HepG2 (cell line): ENCODE measurements at regions not wholly inside any gene's neighbourhood (a gene's known extent, or its start where the extent isn't known, plus 50 kb on each side); places are given as distances from the start of the nearest gene placed in this dataset.

Experiments
- ATAC-seq: fragments of 200-7000 bp; cut with Tn5 transposase; 3 replicates; pipeline ENCODE4 v1.9.1; 2020; ENCODE audit warnings: mild to moderate bottlenecking, moderate library complexity
- BruUV-seq: library from RNA; stranded (reverse); fragments of 400-500 nt; replicated peaks from 2 replicates; lab custom pipeline; 2021; lab: Mats Ljungman, UMichigan
- CTCF ChIA-PET: fragments of 300-600 bp; formaldehyde crosslinking; extraction: SDS; loops from one replicate; lab custom pipeline; 2021; ENCODE audit warnings: low total read pairs, inconsistent platforms, low intra/inter-chr PET ratio; lab: Yijun Ruan, JAX
- POLR2A ChIA-PET: fragments of 350-600 bp; sonication (Branson Sonifier 250); formaldehyde crosslinking; loops from one replicate; lab custom pipeline; 2020; ENCODE audit warnings: antibody characterized with exemption, inconsistent platforms; lab: Yijun Ruan, JAX
- DNase-seq: peaks from one replicate; pipeline ENCODE4 v3.0.0-alpha.2; 2015; ENCODE audit warnings: low spot score
- FAIRE-seq: peaks from 3 replicates; lab custom pipeline; 2011; peaks lifted over from hg19 to GRCh38; lab: Jason Lieb, UNC
- H2AFZ ChIP-seq: one replicate; pipeline ENCODE4 v1.6.1; 2011; ENCODE audit warnings: low read length, inconsistent platforms
- H3K27ac ChIP-seq: fragments of 300-600 bp; 3 replicates; pipeline ENCODE4 v1.8.0; 2011; ENCODE audit warnings: mixed run types, mild to moderate bottlenecking, mixed read lengths, low read length, inconsistent platforms; ENCODE audit not compliant: insufficient read depth; ENCODE audit errors: extremely low read length
- H3K27me3 ChIP-seq, 2 experiments: fragments of 200-600 bp in 1 of 2; 2 replicates in 1 of 2; 3 replicates in 1 of 2; pipeline versions ENCODE4 v1.6.0 to v1.8.0; 2011; ENCODE audit warnings: low read length in 2 of 2, mild to moderate bottlenecking in 2 of 2, moderate library complexity in 2 of 2, inconsistent platforms in 1 of 2; ENCODE audit not compliant: insufficient read depth in 2 of 2, control insufficient read depth in 1 of 2
- H3K36me3 ChIP-seq, 2 experiments: fragments of 200-600 bp in 1 of 2; replicated peaks in 1 of 2; 2 replicates in 1 of 2; 3 replicates in 1 of 2; pipeline versions ENCODE4 v1.5.1 to v1.8.0; 2011; ENCODE audit warnings: low read length in 2 of 2, inconsistent platforms in 1 of 2; ENCODE audit not compliant: insufficient read depth in 2 of 2, control insufficient read depth in 1 of 2
- H3K4me1 ChIP-seq: 2 replicates; pipeline ENCODE4 v1.5.1; 2012; ENCODE audit warnings: low read length, inconsistent platforms; ENCODE audit not compliant: insufficient read depth
- H3K4me2 ChIP-seq: 2 replicates; pipeline ENCODE4 v1.6.0; 2011; ENCODE audit warnings: low read depth, low read length, inconsistent platforms
- H3K4me3 ChIP-seq, 3 experiments: fragments of 200-600 bp in 1 of 3; sonication (generic), shearing (Covaris generic) in 1 of 3; replicated peaks in 1 of 3; 2 replicates each; pipeline ENCODE4 v1.5.1; 2011 to 2016; ENCODE audit warnings: low read length in 3 of 3, inconsistent platforms in 2 of 3, low read depth in 2 of 3, mild to moderate bottlenecking in 2 of 3, control low read depth in 1 of 3, mixed read lengths in 1 of 3; ENCODE audit not compliant: insufficient read depth in 1 of 3
- H3K79me2 ChIP-seq: one replicate; pipeline ENCODE4 v1.6.1; 2011; ENCODE audit warnings: low read length, inconsistent platforms; ENCODE audit not compliant: insufficient read depth
- H3K9ac ChIP-seq: 2 replicates; pipeline ENCODE4 v1.6.0; 2011; ENCODE audit warnings: mild to moderate bottlenecking, low read depth, low read length, inconsistent platforms; ENCODE audit not compliant: insufficient read depth
- H3K9me3 ChIP-seq: 2 replicates; pipeline ENCODE4 v1.5.1; 2012; ENCODE audit warnings: mild to moderate bottlenecking, low read length
- H4K20me1 ChIP-seq: 2 replicates; pipeline ENCODE4 v1.6.0; 2011; ENCODE audit warnings: inconsistent platforms, mild to moderate bottlenecking, low read length, moderate library complexity; ENCODE audit not compliant: insufficient read depth
- CREB1 ChIP-seq, 2 experiments: fragments of 450-650 bp in 1 of 2; IDR thresholded peaks; 2 replicates each; pipeline ENCODE4 v1.6.1; 2016 to 2017; ENCODE audit warnings: control low read depth in 1 of 2, mild to moderate bottlenecking in 1 of 2, missing compliant biosample characterization in 1 of 2, missing genetic modification characterization in 1 of 2
- FOXA3 ChIP-seq: IDR thresholded peaks from 2 replicates; pipeline ENCODE4 v1.6.1; 2016; ENCODE audit warnings: missing genetic modification reagents, missing compliant biosample characterization
- HNRNPK ChIP-seq: fragments of 200-400 bp; formaldehyde crosslinking; IDR thresholded peaks from 2 replicates; pipeline ENCODE4 v1.6.1; 2018; ENCODE audit warnings: low read length, low read depth, moderate library complexity, mild to moderate bottlenecking; ENCODE audit not compliant: poor library complexity, severe bottlenecking
- HOXD1 ChIP-seq: sonication (generic); formaldehyde crosslinking; IDR thresholded peaks from 2 replicates; pipeline ENCODE4 v1.5.0; 2020; ENCODE audit warnings: missing genetic modification reagents
- ISX ChIP-seq: sonication (generic); formaldehyde crosslinking; conservative IDR thresholded peaks from 2 replicates; pipeline ENCODE4 v1.5.0; 2020; ENCODE audit warnings: missing genetic modification reagents
- KDM6A ChIP-seq: IDR thresholded peaks from 2 replicates; pipeline ENCODE4 v1.6.1; 2016; ENCODE audit warnings: low read depth
- MAX ChIP-seq: IDR thresholded peaks from 2 replicates; pipeline ENCODE4 v1.6.1; 2012; ENCODE audit warnings: inconsistent platforms
- POGZ ChIP-seq: sonication (generic); formaldehyde crosslinking; IDR thresholded peaks from 2 replicates; pipeline ENCODE4 v1.4.0; 2020; ENCODE audit warnings: mild to moderate bottlenecking, missing genetic modification reagents
- REL ChIP-seq: sonication (generic); formaldehyde crosslinking; conservative IDR thresholded peaks from 2 replicates; pipeline ENCODE4 v1.8.0; 2022; ENCODE audit warnings: mild to moderate bottlenecking, missing genetic modification reagents, moderate library complexity
- ZBTB38 ChIP-seq: sonication (generic); formaldehyde crosslinking; IDR thresholded peaks from 2 replicates; pipeline ENCODE4 v1.5.1; 2020; ENCODE audit warnings: mild to moderate bottlenecking, missing genetic modification reagents
- ZFP91 ChIP-seq: sonication (generic); formaldehyde crosslinking; IDR thresholded peaks from 2 replicates; pipeline ENCODE4 v1.9.0; 2022; ENCODE audit warnings: missing genetic modification reagents, mild to moderate bottlenecking, borderline replicate concordance
- ZKSCAN1 ChIP-seq: fragments of 150-350 bp; IDR thresholded peaks from 2 replicates; pipeline ENCODE4 v1.6.1; 2014; ENCODE audit warnings: low read length
- ZKSCAN5 ChIP-seq: sonication (generic); formaldehyde crosslinking; IDR thresholded peaks from 2 replicates; pipeline ENCODE4 v1.5.1; 2020; ENCODE audit warnings: mild to moderate bottlenecking, missing genetic modification reagents
- ZNF431 ChIP-seq: sonication (generic); formaldehyde crosslinking; IDR thresholded peaks from 2 replicates; pipeline ENCODE4 v1.9.0; 2022; ENCODE audit warnings: missing genetic modification reagents, low read depth, mild to moderate bottlenecking, borderline replicate concordance
- ZNF629 ChIP-seq: sonication (generic); formaldehyde crosslinking; conservative IDR thresholded peaks from 2 replicates; pipeline ENCODE4 v1.5.0; 2020; ENCODE audit warnings: missing genetic modification reagents
- ZNF777 ChIP-seq: sonication (generic); formaldehyde crosslinking; IDR thresholded peaks from 2 replicates; pipeline ENCODE4 v1.4.0; 2020; ENCODE audit warnings: missing genetic modification reagents
- ZZZ3 ChIP-seq: sonication (generic); formaldehyde crosslinking; IDR thresholded peaks from 2 replicates; pipeline ENCODE4 v1.4.0; 2020; ENCODE audit warnings: missing genetic modification reagents, mild to moderate bottlenecking, borderline replicate concordance
- WGBS: methylation state at CpG from one replicate; pipeline ENCODE4 v1.1.6; 2017; ENCODE audit warnings: low lambda C conversion rate; 5-methylcytosine and 5-hydroxymethylcytosine counted together
- in situ Hi-C: cut with HindIII; loops from 2 replicates; pipeline ENCODE4 v1.10.0; 2017; ENCODE audit warnings: low pct_unique_long_range_greater_than_20kb; ENCODE audit not compliant: extremely low pct_ligation_motif_present
- intact Hi-C: fragments of 100-400 bp; cut with micrococcal nuclease; formaldehyde crosslinking; loops from one replicate; pipeline ENCODE4 v1.10.0; 2022; ENCODE audit not compliant: unreplicated experiment

- peak overlapping the region in 1 of 3 experiments; percentile 67; a peak in 1 of 6 replicates for H3K4me3 ChIP-seq
- POLR2A ChIA-PET, result no interaction called here
- no peak for FAIRE-seq
- no peaks in the 10 kb centered on the region for H3K36me3 ChIP-seq
- H3K4me1 ChIP-seq, result peaks cover 71% of the 10 kb centered on the region
- H3K79me2 ChIP-seq, result no peaks in the 10 kb centered on the region
- no peak for ATAC-seq
- BruUV-seq, result no TSS peak
- intact Hi-C loops, result loop anchor here (5.0 kb wide), 1 partner anchor 45 kb away; no protein-coding TSS in a partner anchor
- in situ Hi-C loops, result loop anchor here (5.0 kb wide), 1 partner anchor 40 kb away; no protein-coding TSS in a partner anchor
- no peak for DNase-seq
- TF ChIP-seq ZNF629 (peak; percentile 56), ISX (CRISPR knock-in tag) (no peak), KDM6A (CRISPR knock-in tag) (no peak), HNRNPK (no peak), ZNF777 (CRISPR knock-in tag) (0 out of 2 replicates have a peak, but pooled peaks have one; percentile 1)
- 69% methylated on average over 6 of the region's 10 CpGs for WGBS
- H3K4me2 ChIP-seq, result peak overlapping the region; percentile 85
- H2AFZ ChIP-seq, result no peak overlapping the region
- H3K27ac ChIP-seq, result no peak overlapping the region
- peaks cover 8 to 17% of the 10 kb centered on the region in 2 experiments; a peak in 4 of 5 replicates for H3K27me3 ChIP-seq
- CTCF ChIA-PET, result interaction anchor here (1.4 kb wide), 1 partner anchor 46 kb away, joined by 7 read pairs; no protein-coding TSS in a partner anchor
- no peaks in the 10 kb centered on the region for H4K20me1 ChIP-seq
- no peaks in the 10 kb centered on the region for H3K9me3 ChIP-seq
- H3K9ac ChIP-seq, result no peak overlapping the region
Observed at GRCh38 chr9:134216961-134217360, 52.6 kb upstream of the RNU6ATAC start.

- Histone ChIP-seq H3K4me1 (peaks cover 71% of the 10 kb centered on the region), H3K27me3 (peaks cover 9 to 21% of the 10 kb centered on the region in 2 experiments; a peak in 4 of 5 replicates), H3K79me2 (no peaks in the 10 kb centered on the region), H3K36me3 (no peaks in the 10 kb centered on the region), H3K9ac (no peak overlapping the region), H3K9me3 (no peaks in the 10 kb centered on the region), H2AFZ (no peak overlapping the region), H3K4me3 (no peak overlapping the region), H4K20me1 (no peaks in the 10 kb centered on the region), H3K27ac (no peak overlapping the region), H3K4me2 (0 out of 2 replicates have a peak overlapping the region, but pooled peaks have one; percentile 5)
- BruUV-seq, result no TSS peak
- in situ Hi-C loops (loop anchor here (5.0 kb wide), 1 partner anchor 40 kb away; no protein-coding TSS in a partner anchor), intact Hi-C loops (loop anchor here (5.0 kb wide), 1 partner anchor 45 kb away; no protein-coding TSS in a partner anchor)
- peak; percentile 70 for DNase-seq
- POLR2A ChIA-PET, result no interaction called here
- CTCF ChIA-PET, result interaction anchor here (1.3 to 1.4 kb wide), 2 partner anchors 42 to 47 kb away, joined by 3 to 7 read pairs; no protein-coding TSS in a partner anchor
- peak; percentile 72 for FAIRE-seq
- WGBS, result 22% methylated on average over 7 of the region's 10 CpGs
- peak; percentile 47 for ATAC-seq
- TF ChIP-seq HOXD1 (no peak), ZKSCAN1 (no peak), ZZZ3 (CRISPR knock-in tag) (no peak), ZBTB38 (no peak), MAX (no peak), POGZ (CRISPR knock-in tag) (no peak), ZNF431 (CRISPR knock-in tag) (no peak), FOXA3 (CRISPR knock-in tag) (peak; percentile 34; the same call in 1 of the 2 replicates), REL (CRISPR knock-in tag) (no peak), CREB1 (IDR thresholded peaks at IDR 0.05) (no peak), CREB1 (CRISPR knock-in tag; IDR thresholded peaks at IDR 0.05) (no peak), ZKSCAN5 (CRISPR knock-in tag) (no peak), ZFP91 (CRISPR knock-in tag) (no peak)
Observed at GRCh38 chr9:134217431-134218210, 53.3 kb upstream of the RNU6ATAC start.
